ENCODE measurements at regions not wholly inside any gene's neighbourhood (a gene's known extent, or its start where the extent isn't known, plus 50 kb on each side); places are given as distances from the start of the nearest gene placed in this dataset.

DNA sequence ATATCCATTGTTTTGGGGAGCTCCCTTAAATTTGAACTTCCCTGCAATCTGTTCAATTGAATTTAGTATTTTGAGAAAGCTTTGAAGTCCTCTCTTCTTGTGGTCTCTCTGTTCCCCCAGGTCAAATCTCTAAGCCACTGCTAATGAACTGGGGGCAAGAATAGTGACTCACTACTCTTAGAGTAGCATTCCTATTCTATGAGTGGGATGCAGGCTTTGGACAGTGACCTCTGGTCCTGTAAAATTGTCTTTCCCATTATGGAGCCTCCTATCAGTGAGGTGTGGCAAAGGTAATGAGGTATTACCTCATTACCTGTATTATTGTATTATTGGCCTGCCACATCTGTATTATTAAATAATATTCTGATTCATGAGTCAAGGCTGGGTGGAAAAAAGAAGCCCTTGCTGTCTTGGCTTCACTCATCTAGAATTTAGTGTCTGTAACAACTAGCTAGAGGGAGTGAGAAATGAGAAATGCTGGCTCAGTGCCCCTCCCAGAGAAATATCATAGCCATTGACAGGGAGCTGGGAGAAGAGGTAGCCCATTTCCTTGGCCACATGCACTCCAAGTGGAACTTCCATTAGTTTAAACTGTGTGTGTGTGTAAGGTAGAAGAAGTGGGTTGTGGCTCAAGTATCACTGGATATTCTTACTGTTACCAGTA is 393.9 kb upstream of the CTSO start:
- TF ChIP-seq POLR2A (IDR thresholded peaks at IDR 0.05): no peak
- TF ChIP-seq, protein P1, sequence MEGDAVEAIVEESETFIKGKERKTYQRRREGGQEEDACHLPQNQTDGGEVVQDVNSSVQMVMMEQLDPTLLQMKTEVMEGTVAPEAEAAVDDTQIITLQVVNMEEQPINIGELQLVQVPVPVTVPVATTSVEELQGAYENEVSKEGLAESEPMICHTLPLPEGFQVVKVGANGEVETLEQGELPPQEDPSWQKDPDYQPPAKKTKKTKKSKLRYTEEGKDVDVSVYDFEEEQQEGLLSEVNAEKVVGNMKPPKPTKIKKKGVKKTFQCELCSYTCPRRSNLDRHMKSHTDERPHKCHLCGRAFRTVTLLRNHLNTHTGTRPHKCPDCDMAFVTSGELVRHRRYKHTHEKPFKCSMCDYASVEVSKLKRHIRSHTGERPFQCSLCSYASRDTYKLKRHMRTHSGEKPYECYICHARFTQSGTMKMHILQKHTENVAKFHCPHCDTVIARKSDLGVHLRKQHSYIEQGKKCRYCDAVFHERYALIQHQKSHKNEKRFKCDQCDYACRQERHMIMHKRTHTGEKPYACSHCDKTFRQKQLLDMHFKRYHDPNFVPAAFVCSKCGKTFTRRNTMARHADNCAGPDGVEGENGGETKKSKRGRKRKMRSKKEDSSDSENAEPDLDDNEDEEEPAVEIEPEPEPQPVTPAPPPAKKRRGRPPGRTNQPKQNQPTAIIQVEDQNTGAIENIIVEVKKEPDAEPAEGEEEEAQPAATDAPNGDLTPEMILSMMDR (IDR thresholded peaks at IDR 0.05): no peak
- no peaks in the 10 kb centered on the region for H3K4me1 ChIP-seq
- ATAC-seq (no peak), DNase-seq (no peak)
- H3K27me3 ChIP-seq: no peaks in the 10 kb centered on the region
- H3K36me3 ChIP-seq (replicated peaks in 1 of 2; ENCODE audit: insufficient read depth in 1 of 2, low read depth in 2 of 2): no peaks in the 10 kb centered on the region
- no peaks in the 10 kb centered on the region for H3K9me3 ChIP-seq
- no peak overlapping the region for H3K4me3 ChIP-seq
- H3K27ac ChIP-seq: no peak overlapping the region
- intact Hi-C loops (cut with DNase I): no loop called here

DNA sequence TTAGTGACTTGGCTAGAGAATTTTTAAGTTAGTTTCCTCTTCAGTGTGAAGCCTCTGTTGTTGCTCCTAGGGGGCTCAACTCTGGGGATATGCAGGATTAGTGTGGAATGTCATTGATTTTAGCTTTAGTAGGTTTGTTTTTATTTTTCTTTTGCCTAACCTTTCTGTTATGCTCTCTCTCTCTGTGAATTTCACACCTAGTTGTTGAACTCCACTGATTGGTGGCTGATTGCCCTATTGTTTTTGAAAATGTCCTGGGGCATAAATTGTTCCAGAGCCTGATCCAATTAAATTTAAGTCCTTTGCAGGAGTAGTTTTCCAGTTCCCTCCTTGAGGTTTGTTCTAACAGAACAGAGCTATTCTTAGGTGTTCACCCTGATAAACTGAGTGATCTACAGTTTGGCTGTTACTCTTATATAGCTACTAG is 393.3 kb upstream of the CTSO start:
- Histone ChIP-seq H3K9me3 (no peaks in the 10 kb centered on the region), H3K27ac (no peak overlapping the region), H3K36me3 (replicated peaks in 1 of 2; ENCODE audit: insufficient read depth in 1 of 2, low read depth in 2 of 2) (no peaks in the 10 kb centered on the region), H3K4me1 (no peaks in the 10 kb centered on the region), H3K27me3 (no peaks in the 10 kb centered on the region), H3K4me3 (no peak overlapping the region)
- intact Hi-C loops (cut with DNase I): no loop called here
- ATAC-seq: no peak
- TF ChIP-seq POLR2A (IDR thresholded peaks at IDR 0.05): no peak
- TF ChIP-seq, protein P1 (IDR thresholded peaks at IDR 0.05): no peak
- no peak for DNase-seq

DNA sequence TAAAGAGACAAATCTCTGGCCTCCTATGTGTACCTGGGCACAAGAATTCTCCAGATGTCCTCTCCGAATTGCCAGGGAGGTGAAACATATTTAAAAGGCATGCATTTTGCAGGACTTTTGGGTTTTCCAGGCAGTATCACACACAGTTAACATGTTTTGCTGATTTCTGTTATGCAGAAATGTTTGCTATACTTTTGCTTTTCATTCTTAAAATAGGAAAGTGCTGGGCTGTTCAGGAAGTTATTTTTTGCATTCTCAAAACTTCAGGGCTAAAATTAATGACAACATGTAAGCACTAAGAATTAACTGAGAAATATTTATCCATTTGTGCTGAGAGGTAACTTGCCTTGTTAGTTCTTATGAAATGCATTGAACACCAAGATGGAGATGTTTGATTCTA is 390.7 kb upstream of the CTSO start:
- H3K9me3 ChIP-seq: no peaks in the 10 kb centered on the region
- no peak for ATAC-seq
- 27 to 63% methylated on average over 1 of the region's 1 CpG for WGBS, 2 donors
- no peaks in the 10 kb centered on the region for H3K4me1 ChIP-seq
- no peaks in the 10 kb centered on the region for H3K27me3 ChIP-seq
- H3K4me3 ChIP-seq: no peak overlapping the region
- no peak overlapping the region for H3K27ac ChIP-seq
- intact Hi-C loops (cut with DNase I): no loop called here
- no peak for DNase-seq
- no peaks in the 10 kb centered on the region for H3K36me3 ChIP-seq (replicated peaks in 1 of 2; ENCODE audit: insufficient read depth in 1 of 2, low read depth in 2 of 2)
- TF ChIP-seq, protein P1 (IDR thresholded peaks at IDR 0.05): no peak

DNA sequence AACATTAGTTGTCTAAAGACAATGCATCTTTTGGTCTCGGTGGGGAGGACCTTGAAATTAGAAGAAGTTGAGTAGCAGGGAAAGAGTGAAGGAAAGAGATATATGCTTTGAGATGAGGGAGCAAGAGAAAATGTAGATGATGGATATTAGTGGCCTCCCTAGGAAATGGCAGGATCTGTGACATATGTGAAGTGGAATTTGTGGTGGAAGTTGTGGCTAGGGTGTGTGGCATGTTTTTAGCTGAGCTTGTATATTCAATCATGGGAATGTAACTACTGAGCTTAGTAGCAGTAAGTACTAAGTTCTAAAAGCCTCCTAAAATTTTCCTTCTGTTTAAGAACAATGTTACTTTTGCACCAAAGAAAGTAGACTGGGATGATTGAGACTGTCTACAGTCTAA is 382.8 kb upstream of the CTSO start:
- H3K9me3 ChIP-seq: no peaks in the 10 kb centered on the region
- no peaks in the 10 kb centered on the region for H3K27me3 ChIP-seq
- no peak for DNase-seq
- TF ChIP-seq, protein P1 (IDR thresholded peaks at IDR 0.05): no peak
- no peak for TF ChIP-seq POLR2A (IDR thresholded peaks at IDR 0.05)
- intact Hi-C loops (cut with DNase I): no loop called here
- no peak overlapping the region for H3K27ac ChIP-seq
- H3K4me1 ChIP-seq: no peaks in the 10 kb centered on the region
- no peak for ATAC-seq
- no peak overlapping the region for H3K4me3 ChIP-seq
- 57% methylated on average over 1 of the region's 1 CpG for WGBS, 2 donors
- H3K36me3 ChIP-seq (replicated peaks in 1 of 2; ENCODE audit: insufficient read depth in 1 of 2, low read depth in 2 of 2): no peaks in the 10 kb centered on the region

GRCh38 chr4:156335721-156336120 is 382.1 kb upstream of the CTSO start:
- Histone ChIP-seq H3K4me3 (no peak overlapping the region), H3K4me1 (no peaks in the 10 kb centered on the region), H3K36me3 (replicated peaks in 1 of 2; ENCODE audit: insufficient read depth in 1 of 2, low read depth in 2 of 2) (no peaks in the 10 kb centered on the region), H3K9me3 (no peaks in the 10 kb centered on the region), H3K27me3 (no peaks in the 10 kb centered on the region), H3K27ac (no peak overlapping the region)
- ATAC-seq (no peak), DNase-seq (no peak)
- intact Hi-C loops (cut with DNase I): no loop called here
- 96 to 100% methylated on average over 1 of the region's 1 CpG for WGBS, 2 donors
- TF ChIP-seq, protein P1 (IDR thresholded peaks at IDR 0.05): no peak
- no peak for TF ChIP-seq POLR2A (IDR thresholded peaks at IDR 0.05)

Measured in body of pancreas (tissue), 4 donors.